ENCODE measurements at regions not wholly inside any gene's neighbourhood (a gene's known extent, or its start where the extent isn't known, plus 50 kb on each side); places are given as distances from the start of the nearest gene placed in this dataset.

GRCh38 chrX:22739276-22739675 is 260.5 kb upstream of the DDX53 start:
- TF ChIP-seq EP300 (IDR thresholded peaks at IDR 0.05; ENCODE audit: low read depth) (no peak), CTCF (IDR thresholded peaks at IDR 0.05) (no peak)

Data from transverse colon (tissue), 3 donors.